ENCODE measurements at regions not wholly inside any gene's neighbourhood (a gene's known extent, or its start where the extent isn't known, plus 50 kb on each side); places are given as distances from the start of the nearest gene placed in this dataset.

- TF ChIP-seq, protein P1, sequence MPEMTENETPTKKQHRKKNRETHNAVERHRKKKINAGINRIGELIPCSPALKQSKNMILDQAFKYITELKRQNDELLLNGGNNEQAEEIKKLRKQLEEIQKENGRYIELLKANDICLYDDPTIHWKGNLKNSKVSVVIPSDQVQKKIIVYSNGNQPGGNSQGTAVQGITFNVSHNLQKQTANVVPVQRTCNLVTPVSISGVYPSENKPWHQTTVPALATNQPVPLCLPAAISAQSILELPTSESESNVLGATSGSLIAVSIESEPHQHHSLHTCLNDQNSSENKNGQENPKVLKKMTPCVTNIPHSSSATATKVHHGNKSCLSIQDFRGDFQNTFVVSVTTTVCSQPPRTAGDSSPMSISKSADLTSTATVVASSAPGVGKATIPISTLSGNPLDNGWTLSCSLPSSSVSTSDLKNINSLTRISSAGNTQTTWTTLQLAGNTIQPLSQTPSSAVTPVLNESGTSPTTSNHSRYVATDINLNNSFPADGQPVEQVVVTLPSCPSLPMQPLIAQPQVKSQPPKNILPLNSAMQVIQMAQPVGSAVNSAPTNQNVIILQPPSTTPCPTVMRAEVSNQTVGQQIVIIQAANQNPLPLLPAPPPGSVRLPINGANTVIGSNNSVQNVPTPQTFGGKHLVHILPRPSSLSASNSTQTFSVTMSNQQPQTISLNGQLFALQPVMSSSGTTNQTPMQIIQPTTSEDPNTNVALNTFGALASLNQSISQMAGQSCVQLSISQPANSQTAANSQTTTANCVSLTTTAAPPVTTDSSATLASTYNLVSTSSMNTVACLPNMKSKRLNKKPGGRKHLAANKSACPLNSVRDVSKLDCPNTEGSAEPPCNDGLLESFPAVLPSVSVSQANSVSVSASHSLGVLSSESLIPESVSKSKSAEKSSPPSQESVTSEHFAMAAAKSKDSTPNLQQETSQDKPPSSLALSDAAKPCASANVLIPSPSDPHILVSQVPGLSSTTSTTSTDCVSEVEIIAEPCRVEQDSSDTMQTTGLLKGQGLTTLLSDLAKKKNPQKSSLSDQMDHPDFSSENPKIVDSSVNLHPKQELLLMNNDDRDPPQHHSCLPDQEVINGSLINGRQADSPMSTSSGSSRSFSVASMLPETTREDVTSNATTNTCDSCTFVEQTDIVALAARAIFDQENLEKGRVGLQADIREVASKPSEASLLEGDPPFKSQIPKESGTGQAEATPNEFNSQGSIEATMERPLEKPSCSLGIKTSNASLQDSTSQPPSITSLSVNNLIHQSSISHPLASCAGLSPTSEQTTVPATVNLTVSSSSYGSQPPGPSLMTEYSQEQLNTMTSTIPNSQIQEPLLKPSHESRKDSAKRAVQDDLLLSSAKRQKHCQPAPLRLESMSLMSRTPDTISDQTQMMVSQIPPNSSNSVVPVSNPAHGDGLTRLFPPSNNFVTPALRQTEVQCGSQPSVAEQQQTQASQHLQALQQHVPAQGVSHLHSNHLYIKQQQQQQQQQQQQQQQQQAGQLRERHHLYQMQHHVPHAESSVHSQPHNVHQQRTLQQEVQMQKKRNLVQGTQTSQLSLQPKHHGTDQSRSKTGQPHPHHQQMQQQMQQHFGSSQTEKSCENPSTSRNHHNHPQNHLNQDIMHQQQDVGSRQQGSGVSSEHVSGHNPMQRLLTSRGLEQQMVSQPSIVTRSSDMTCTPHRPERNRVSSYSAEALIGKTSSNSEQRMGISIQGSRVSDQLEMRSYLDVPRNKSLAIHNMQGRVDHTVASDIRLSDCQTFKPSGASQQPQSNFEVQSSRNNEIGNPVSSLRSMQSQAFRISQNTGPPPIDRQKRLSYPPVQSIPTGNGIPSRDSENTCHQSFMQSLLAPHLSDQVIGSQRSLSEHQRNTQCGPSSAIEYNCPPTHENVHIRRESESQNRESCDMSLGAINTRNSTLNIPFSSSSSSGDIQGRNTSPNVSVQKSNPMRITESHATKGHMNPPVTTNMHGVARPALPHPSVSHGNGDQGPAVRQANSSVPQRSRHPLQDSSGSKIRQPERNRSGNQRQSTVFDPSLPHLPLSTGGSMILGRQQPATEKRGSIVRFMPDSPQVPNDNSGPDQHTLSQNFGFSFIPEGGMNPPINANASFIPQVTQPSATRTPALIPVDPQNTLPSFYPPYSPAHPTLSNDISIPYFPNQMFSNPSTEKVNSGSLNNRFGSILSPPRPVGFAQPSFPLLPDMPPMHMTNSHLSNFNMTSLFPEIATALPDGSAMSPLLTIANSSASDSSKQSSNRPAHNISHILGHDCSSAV (CRISPR knock-in tag; IDR thresholded peaks at IDR 0.05; ENCODE audit: borderline replicate concordance), result no peak
- TF ChIP-seq ISX (CRISPR knock-in tag; conservative IDR thresholded peaks at IDR 0.05), result no peak
- TF ChIP-seq ZSCAN5A (CRISPR knock-in tag; IDR thresholded peaks at IDR 0.05; ENCODE audit: borderline replicate concordance), result 0 out of 2 replicates have a peak, but pooled peaks have one; percentile 38
- TF ChIP-seq U2AF1 (optimal IDR thresholded peaks at IDR 0.05; ENCODE audit: low read depth, low read length), result no peak
- TF ChIP-seq ZNF775 (CRISPR knock-in tag; IDR thresholded peaks at IDR 0.05; ENCODE audit: borderline replicate concordance), result 0 out of 2 replicates have a peak, but pooled peaks have one; percentile 63
- TF ChIP-seq KLF12 (CRISPR knock-in tag; IDR thresholded peaks at IDR 0.05; ENCODE audit: borderline replicate concordance), result no peak
- no peak for TF ChIP-seq ZBTB40 (IDR thresholded peaks at IDR 0.05)
- no peak for TF ChIP-seq ZBTB40 (CRISPR knock-in tag; IDR thresholded peaks at IDR 0.05)
Measured at GRCh38 chr1:56189946-56190805, 389.2 kb downstream of the PLPP3 start (continued).
